ENCODE measurements at regions not wholly inside any gene's neighbourhood (a gene's known extent, or its start where the extent isn't known, plus 50 kb on each side); places are given as distances from the start of the nearest gene placed in this dataset.

- TF ChIP-seq FOS (IDR thresholded peaks at IDR 0.05; ENCODE audit: borderline replicate concordance, insufficient read depth, low read length) (no peak), CTCF (IDR thresholded peaks at IDR 0.05; ENCODE audit: extremely low read depth in 1 of 2, insufficient read depth in 1 of 2, low read depth in 1 of 2, low read length in 2 of 2) (no peak), EZH2 (IDR thresholded peaks at IDR 0.05; ENCODE audit: borderline replicate concordance, low read depth, low read length, severe bottlenecking) (no peak)
Observed at GRCh38 chr7:20079080-20079479, 138.1 kb downstream of the MACC1 start.
